Neural crest cell (in vitro differentiated cells): ENCODE measurements at regions not wholly inside any gene's neighbourhood (a gene's known extent, or its start where the extent isn't known, plus 50 kb on each side); places are given as distances from the start of the nearest gene placed in this dataset.

Experiments
- DNase-seq: peaks from one replicate; pipeline ENCODE4 v3.0.0; 2021; ENCODE audit warnings: low read depth, mixed read lengths, low spot score
- H3K27ac Mint-ChIP-seq: one replicate; pipeline ENCODE4 v1.8.0; 2021; ENCODE audit warnings: mild to moderate bottlenecking, mixed read lengths; ENCODE audit not compliant: unreplicated experiment
- H3K27me3 Mint-ChIP-seq: 2 replicates; pipeline ENCODE4 v1.8.0; 2021; ENCODE audit warnings: low read depth, mild to moderate bottlenecking, mixed read lengths
- H3K36me3 Mint-ChIP-seq: 2 replicates; pipeline ENCODE4 v1.8.0; 2021; ENCODE audit warnings: low read depth, mild to moderate bottlenecking, mixed read lengths
- H3K4me1 Mint-ChIP-seq: 2 replicates; pipeline ENCODE4 v1.8.0; 2021; ENCODE audit warnings: mixed read lengths
- H3K4me3 Mint-ChIP-seq: one replicate; pipeline ENCODE4 v1.8.0; 2021; ENCODE audit warnings: mild to moderate bottlenecking, mixed read lengths
- H3K9me3 Mint-ChIP-seq: 2 replicates; pipeline ENCODE4 v1.8.0; 2021; ENCODE audit warnings: mixed read lengths
- TF ChIP-seq, protein P1 (sequence below): fragments of 200-600 bp; sonication (generic); conservative IDR thresholded peaks from 2 replicates; pipeline ENCODE4 v1.5.0; 2021; ENCODE audit warnings: antibody characterized with exemption, mild to moderate bottlenecking

DNA sequence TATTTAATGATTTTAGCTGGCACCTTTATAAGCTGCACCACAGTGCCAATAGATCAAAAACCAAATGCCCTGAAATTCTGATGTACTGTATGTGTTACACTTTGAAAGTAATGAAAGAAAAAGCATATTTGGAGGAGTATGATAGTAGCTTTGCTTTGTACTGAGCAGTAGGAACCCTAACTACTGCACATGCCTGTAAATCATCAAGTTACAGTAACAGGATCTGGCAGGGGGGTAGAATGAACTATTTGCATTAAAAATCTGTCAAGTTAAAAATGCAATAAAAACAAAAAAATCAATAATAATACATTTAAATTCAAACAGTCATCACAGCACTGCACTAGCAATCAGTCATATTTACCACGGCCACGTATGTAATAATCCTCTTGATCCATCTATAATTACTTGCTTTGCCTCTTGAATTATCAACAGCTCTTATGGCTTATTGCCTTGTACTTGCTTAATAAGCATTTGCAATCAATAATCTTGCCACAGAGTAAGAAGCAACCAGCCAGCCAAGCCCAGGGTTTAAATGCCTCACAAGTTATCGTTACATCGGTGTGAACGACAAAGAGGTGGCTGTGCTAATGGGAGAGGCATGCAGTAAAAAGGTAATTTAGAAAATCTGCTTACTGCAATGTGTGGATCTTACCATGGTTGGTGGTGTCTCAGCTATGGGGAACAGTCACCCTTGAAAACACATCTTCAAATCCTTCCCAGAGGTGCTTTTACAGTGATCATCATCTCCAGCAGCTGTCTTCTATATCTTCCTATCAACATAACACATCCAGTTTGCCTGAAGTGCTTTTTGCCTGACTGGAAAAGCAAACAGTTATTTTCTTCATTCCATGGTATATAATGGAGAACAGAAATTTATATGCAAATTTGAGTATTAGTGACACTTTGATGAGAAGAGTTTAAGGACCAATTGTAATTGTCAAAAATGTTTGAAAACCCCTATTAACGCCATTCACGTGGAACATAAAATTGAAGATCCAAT is 1812.1 kb upstream of the ADGRL3 start:
- Mint-ChIP-seq H3K4me3 (no peak overlapping the region), H3K4me1 (no peaks in the 10 kb centered on the region), H3K9me3 (no peaks in the 10 kb centered on the region), H3K27me3 (no peaks in the 10 kb centered on the region), H3K27ac (no peak overlapping the region), H3K36me3 (no peaks in the 10 kb centered on the region)
- TF ChIP-seq, protein P1, sequence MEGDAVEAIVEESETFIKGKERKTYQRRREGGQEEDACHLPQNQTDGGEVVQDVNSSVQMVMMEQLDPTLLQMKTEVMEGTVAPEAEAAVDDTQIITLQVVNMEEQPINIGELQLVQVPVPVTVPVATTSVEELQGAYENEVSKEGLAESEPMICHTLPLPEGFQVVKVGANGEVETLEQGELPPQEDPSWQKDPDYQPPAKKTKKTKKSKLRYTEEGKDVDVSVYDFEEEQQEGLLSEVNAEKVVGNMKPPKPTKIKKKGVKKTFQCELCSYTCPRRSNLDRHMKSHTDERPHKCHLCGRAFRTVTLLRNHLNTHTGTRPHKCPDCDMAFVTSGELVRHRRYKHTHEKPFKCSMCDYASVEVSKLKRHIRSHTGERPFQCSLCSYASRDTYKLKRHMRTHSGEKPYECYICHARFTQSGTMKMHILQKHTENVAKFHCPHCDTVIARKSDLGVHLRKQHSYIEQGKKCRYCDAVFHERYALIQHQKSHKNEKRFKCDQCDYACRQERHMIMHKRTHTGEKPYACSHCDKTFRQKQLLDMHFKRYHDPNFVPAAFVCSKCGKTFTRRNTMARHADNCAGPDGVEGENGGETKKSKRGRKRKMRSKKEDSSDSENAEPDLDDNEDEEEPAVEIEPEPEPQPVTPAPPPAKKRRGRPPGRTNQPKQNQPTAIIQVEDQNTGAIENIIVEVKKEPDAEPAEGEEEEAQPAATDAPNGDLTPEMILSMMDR: no peak
- no peak for DNase-seq

DNA sequence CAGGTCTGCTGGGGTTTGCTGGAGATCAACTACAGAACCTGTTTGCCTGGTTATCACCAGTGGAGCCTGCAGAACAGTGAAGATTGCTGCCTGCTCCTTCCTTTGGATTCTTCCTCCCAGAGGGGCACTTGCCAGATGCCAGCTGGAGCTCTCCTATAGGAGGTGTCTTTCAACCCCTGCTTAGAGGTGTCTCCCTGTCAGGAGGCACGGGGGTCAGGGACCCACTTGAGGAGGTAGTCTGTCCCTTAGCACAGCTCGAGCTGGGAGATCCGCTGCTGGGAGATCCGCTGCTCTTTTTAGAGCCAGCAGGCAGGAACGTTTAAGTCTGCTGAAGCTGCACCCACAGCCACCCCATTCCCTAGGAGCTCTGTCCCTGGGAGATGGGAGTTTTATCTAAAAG is 1806.3 kb upstream of the ADGRL3 start:
- no peaks in the 10 kb centered on the region for H3K27me3 Mint-ChIP-seq
- no peaks in the 10 kb centered on the region for H3K4me1 Mint-ChIP-seq
- H3K36me3 Mint-ChIP-seq: no peaks in the 10 kb centered on the region
- DNase-seq: no peak
- peaks cover 4% of the 10 kb centered on the region for H3K9me3 Mint-ChIP-seq
- TF ChIP-seq, protein P1: no peak
- no peak overlapping the region for H3K27ac Mint-ChIP-seq
- H3K4me3 Mint-ChIP-seq: no peak overlapping the region

DNA sequence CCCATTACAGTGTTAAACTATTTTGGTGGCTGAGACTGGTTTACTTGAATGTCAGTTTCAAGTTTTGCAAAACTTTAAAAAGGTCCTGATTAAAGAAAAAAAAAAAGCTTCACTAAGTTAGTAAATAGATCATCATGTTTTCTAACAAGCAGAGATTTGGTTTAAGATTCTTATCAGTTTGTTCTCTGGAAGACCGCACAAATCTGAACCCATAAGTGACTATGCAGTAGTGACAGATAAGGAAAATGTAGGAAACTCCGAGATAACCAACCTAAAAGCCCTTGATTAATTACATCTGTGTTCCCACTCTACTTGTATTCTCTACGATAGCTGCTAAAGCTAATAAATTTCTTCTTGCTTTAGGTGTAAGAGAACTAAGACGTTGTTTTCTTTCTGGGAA is 1799.8 kb upstream of the ADGRL3 start:
- Mint-ChIP-seq H3K36me3 (no peaks in the 10 kb centered on the region), H3K4me1 (no peaks in the 10 kb centered on the region), H3K27me3 (no peaks in the 10 kb centered on the region), H3K27ac (no peak overlapping the region), H3K4me3 (no peak overlapping the region), H3K9me3 (no peaks in the 10 kb centered on the region)
- TF ChIP-seq, protein P1: no peak
- no peak for DNase-seq

DNA sequence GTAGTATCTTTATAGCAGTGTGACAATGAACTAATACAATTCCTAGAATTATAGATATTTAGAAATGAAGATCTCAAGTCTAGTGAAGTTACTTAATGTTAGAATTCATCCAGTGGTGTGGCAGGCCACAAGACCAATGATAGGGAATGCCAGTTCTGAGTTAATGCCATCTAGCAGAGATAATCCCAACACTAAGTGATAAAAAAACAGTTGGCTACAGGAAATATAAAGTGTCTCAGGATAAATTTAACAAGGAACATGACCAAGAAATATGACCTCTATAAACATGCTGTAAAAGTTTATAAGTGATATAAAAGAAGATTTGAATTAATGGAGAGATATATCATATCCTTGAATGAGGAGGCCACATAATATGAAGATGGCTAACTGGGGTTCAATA is 1790.5 kb upstream of the ADGRL3 start:
- H3K36me3 Mint-ChIP-seq: no peaks in the 10 kb centered on the region
- H3K4me3 Mint-ChIP-seq: no peak overlapping the region
- H3K27me3 Mint-ChIP-seq: no peaks in the 10 kb centered on the region
- no peak for DNase-seq
- TF ChIP-seq, protein P1: no peak
- H3K4me1 Mint-ChIP-seq: no peaks in the 10 kb centered on the region
- peaks cover 6% of the 10 kb centered on the region for H3K9me3 Mint-ChIP-seq
- no peak overlapping the region for H3K27ac Mint-ChIP-seq

DNA sequence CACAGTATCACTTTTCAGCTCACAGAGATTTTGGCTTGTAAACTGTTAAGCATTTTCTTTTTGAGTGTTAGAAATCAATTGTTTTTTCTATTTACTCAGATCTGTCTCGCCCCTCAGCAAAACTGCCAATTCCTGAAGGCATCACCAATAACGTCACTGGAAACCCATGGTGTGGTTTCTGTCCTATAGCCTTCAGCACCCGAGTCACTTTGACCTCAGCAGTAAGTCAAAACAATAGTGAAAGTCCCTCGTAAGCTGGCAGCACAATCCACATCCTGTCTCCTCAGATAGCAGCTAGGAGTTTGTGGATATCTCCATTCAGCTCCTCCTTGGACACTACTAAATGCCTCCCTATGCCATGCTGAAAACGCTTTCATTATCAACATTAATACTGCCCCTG is 1787.4 kb upstream of the ADGRL3 start:
- H3K27me3 Mint-ChIP-seq: no peaks in the 10 kb centered on the region
- no peaks in the 10 kb centered on the region for H3K4me1 Mint-ChIP-seq
- H3K4me3 Mint-ChIP-seq: no peak overlapping the region
- H3K36me3 Mint-ChIP-seq: no peaks in the 10 kb centered on the region
- no peak overlapping the region for H3K27ac Mint-ChIP-seq
- no peak for DNase-seq
- TF ChIP-seq, protein P1: no peak
- peaks cover 6% of the 10 kb centered on the region for H3K9me3 Mint-ChIP-seq
